Keratinocyte (primary cell): ENCODE measurements at regions not wholly inside any gene's neighbourhood (a gene's known extent, or its start where the extent isn't known, plus 50 kb on each side); places are given as distances from the start of the nearest gene placed in this dataset.

Experiments
- DNase-seq: peaks from one replicate; pipeline ENCODE4 v3.0.0-alpha.2; 2011; ENCODE audit warnings: low read depth, missing footprints, low spot score
- FAIRE-seq: peaks from 2 replicates; lab custom pipeline; 2011; peaks lifted over from hg19 to GRCh38; lab: Jason Lieb, UNC
- H2AFZ ChIP-seq: 2 replicates; pipeline ENCODE4 v1.6.0; 2012; ENCODE audit warnings: low read length, control low read depth, inconsistent platforms; ENCODE audit not compliant: control insufficient read depth
- H3K27ac ChIP-seq: 2 replicates; pipeline ENCODE4 v1.5.1; 2011; ENCODE audit warnings: low read length; ENCODE audit not compliant: control insufficient read depth, insufficient read depth
- H3K27me3 ChIP-seq: 3 replicates; pipeline ENCODE4 v1.6.0; 2011; ENCODE audit warnings: low read length; ENCODE audit not compliant: control insufficient read depth, insufficient read depth; ENCODE audit errors: extremely low read depth
- H3K36me3 ChIP-seq, 2 experiments: 2 replicates in 1 of 2; 3 replicates in 1 of 2; pipeline ENCODE4 v1.5.1; 2011; ENCODE audit warnings: low read length in 2 of 2, mild to moderate bottlenecking in 1 of 2; ENCODE audit not compliant: control insufficient read depth in 2 of 2, insufficient read depth in 2 of 2; ENCODE audit errors: extremely low read depth in 1 of 2
- H3K4me1 ChIP-seq: 3 replicates; pipeline ENCODE4 v1.5.1; 2011; ENCODE audit warnings: low read length; ENCODE audit not compliant: control insufficient read depth, insufficient read depth; ENCODE audit errors: extremely low read depth
- H3K4me2 ChIP-seq: 3 replicates; pipeline ENCODE4 v1.6.0; 2011; ENCODE audit warnings: low read depth, low read length; ENCODE audit not compliant: control insufficient read depth, insufficient read depth; ENCODE audit errors: extremely low read depth
- H3K4me3 ChIP-seq, 3 experiments: fragments of 200-600 bp in 1 of 3; sonication (generic) in 1 of 3; 2 replicates in 2 of 3; 3 replicates in 1 of 3; pipeline ENCODE4 v1.5.1; 2011 to 2016; ENCODE audit warnings: low read length in 3 of 3, mild to moderate bottlenecking in 3 of 3, control low read depth in 2 of 3, inconsistent platforms in 1 of 3, low read depth in 1 of 3, mixed read lengths in 1 of 3, mixed run types in 1 of 3, moderate library complexity in 1 of 3; ENCODE audit not compliant: control insufficient read depth in 2 of 3, insufficient read depth in 2 of 3; ENCODE audit errors: extremely low read depth in 1 of 3
- H3K79me2 ChIP-seq: 2 replicates; pipeline ENCODE4 v1.6.0; 2012; ENCODE audit warnings: low read length; ENCODE audit not compliant: control insufficient read depth, insufficient read depth
- H3K9ac ChIP-seq: 3 replicates; pipeline ENCODE4 v1.6.0; 2011; ENCODE audit warnings: low read length; ENCODE audit not compliant: control insufficient read depth, insufficient read depth; ENCODE audit errors: extremely low read depth
- H3K9me1 ChIP-seq: 3 replicates; pipeline ENCODE4 v1.6.0; 2011; ENCODE audit warnings: low read length; ENCODE audit not compliant: control insufficient read depth, insufficient read depth; ENCODE audit errors: extremely low read depth
- H3K9me3 ChIP-seq: 2 replicates; pipeline ENCODE4 v1.5.1; 2012; ENCODE audit warnings: low read depth, low read length; ENCODE audit not compliant: control insufficient read depth
- H4K20me1 ChIP-seq: 3 replicates; pipeline ENCODE4 v1.6.0; 2011; ENCODE audit warnings: low read length; ENCODE audit not compliant: control insufficient read depth, insufficient read depth; ENCODE audit errors: extremely low read depth
- CTCF ChIP-seq, 3 experiments: IDR thresholded peaks in 1 of 3; conservative IDR thresholded peaks in 1 of 3; optimal IDR thresholded peaks in 1 of 3; 2 replicates in 2 of 3; 3 replicates in 1 of 3; pipeline versions ENCODE3 to v1.5.1; 2011; ENCODE audit warnings: low read length in 3 of 3, mild to moderate bottlenecking in 3 of 3, moderate library complexity in 2 of 3, control low read depth in 1 of 3, inconsistent platforms in 1 of 3; ENCODE audit not compliant: insufficient read depth in 2 of 3; ENCODE audit errors: extremely low read depth in 1 of 3
- EZH2 ChIP-seq: IDR thresholded peaks from one replicate; pipeline ENCODE4 v1.6.1; 2012; ENCODE audit warnings: inconsistent platforms, mild to moderate bottlenecking, low read length, moderate library complexity
- dilution Hi-C: fragments of 300-500 bp; cut with MboI; formaldehyde crosslinking; loops from one replicate; pipeline ENCODE4 v1.7.0; 2020; ENCODE audit warnings: low sequenced_read_pairs; ENCODE audit not compliant: extremely low pct_ligation_motif_present

GRCh38 chr1:82946096-82946605 lies 1052.8 kb downstream of the TTLL7 start:
- Histone ChIP-seq H3K36me3 (no peaks in the 10 kb centered on the region), H3K79me2 (no peaks in the 10 kb centered on the region), H3K9me3 (no peaks in the 10 kb centered on the region), H3K4me2 (no peak overlapping the region), H3K4me3 (no peak overlapping the region), H2AFZ (no peak overlapping the region), H4K20me1 (no peaks in the 10 kb centered on the region), H3K27me3 (no peaks in the 10 kb centered on the region), H3K9ac (no peak overlapping the region), H3K9me1 (no peaks in the 10 kb centered on the region), H3K4me1 (no peaks in the 10 kb centered on the region), H3K27ac (no peak overlapping the region)
- TF ChIP-seq EZH2 (no peak), CTCF (optimal IDR thresholded peaks at IDR 0.05 in 1 of 3, IDR thresholded peaks at IDR 0.05 in 1 of 3, conservative IDR thresholded peaks at IDR 0.05 in 1 of 3; ENCODE audit: extremely low read depth in 1 of 3, insufficient read depth in 2 of 3, low read length in 3 of 3) (no peak)
- FAIRE-seq (no peak), DNase-seq (no peak)
- dilution Hi-C loops, result no loop called here

GRCh38 chr1:82944822-82945221 lies 1054.1 kb downstream of the TTLL7 start:
- dilution Hi-C loops, result no loop called here
- no peak overlapping the region for H2AFZ ChIP-seq
- no peaks in the 10 kb centered on the region for H3K27me3 ChIP-seq
- FAIRE-seq, result no peak
- no peaks in the 10 kb centered on the region for H3K36me3 ChIP-seq
- no peak overlapping the region for H3K9ac ChIP-seq
- no peaks in the 10 kb centered on the region for H4K20me1 ChIP-seq
- no peak for DNase-seq
- H3K27ac ChIP-seq, result no peak overlapping the region
- TF ChIP-seq EZH2, result no peak
- TF ChIP-seq CTCF (optimal IDR thresholded peaks at IDR 0.05 in 1 of 3, IDR thresholded peaks at IDR 0.05 in 1 of 3, conservative IDR thresholded peaks at IDR 0.05 in 1 of 3; ENCODE audit: extremely low read depth in 1 of 3, insufficient read depth in 2 of 3, low read length in 3 of 3), result no peak
- no peaks in the 10 kb centered on the region for H3K4me1 ChIP-seq
- no peaks in the 10 kb centered on the region for H3K79me2 ChIP-seq
- no peak overlapping the region for H3K4me2 ChIP-seq
- no peak overlapping the region for H3K4me3 ChIP-seq
- no peaks in the 10 kb centered on the region for H3K9me1 ChIP-seq
- no peaks in the 10 kb centered on the region for H3K9me3 ChIP-seq
